ENCODE measurements at regions not wholly inside any gene's neighbourhood (a gene's known extent, or its start where the extent isn't known, plus 50 kb on each side); places are given as distances from the start of the nearest gene placed in this dataset.

DNA sequence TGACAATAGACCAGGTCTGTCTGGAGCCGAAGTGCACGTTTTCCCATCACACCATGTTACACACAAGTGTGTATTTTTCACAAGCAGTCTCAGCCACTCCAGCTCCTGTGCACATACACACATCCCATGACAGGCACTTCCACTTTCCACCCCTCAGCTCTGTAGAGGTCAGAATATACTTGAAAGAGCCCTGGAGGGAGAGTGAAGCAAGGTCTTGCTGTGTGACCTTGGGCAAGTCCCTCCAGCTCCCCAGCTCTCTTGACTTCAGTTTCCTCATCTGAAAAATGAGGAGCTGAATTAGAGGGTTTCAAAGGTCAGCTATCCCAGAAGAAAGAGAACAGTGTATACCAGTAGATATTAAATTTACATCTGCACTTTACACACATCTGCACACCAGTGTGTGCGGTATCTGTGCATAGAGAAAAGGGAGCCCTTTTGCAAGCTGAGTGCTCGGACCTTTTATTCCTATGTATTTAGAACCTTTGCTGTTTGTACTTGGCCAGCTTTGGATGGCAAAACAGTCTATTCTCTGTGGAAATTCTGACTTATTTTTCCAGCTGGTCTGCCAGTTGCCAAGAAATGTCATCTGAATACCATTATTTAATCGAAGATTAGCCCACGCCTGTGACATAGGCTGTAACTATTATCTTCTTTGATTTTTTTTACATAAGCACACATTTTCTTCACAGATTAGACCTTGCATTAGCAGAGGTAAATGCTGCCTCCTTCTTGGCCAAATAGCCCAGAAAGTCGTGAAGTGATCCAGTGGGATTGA is 528.0 kb downstream of the BNC2 start:
- Histone ChIP-seq H2AFZ (ENCODE audit: low read depth) (no peak overlapping the region), H3K4me3 (IDR thresholded peaks at IDR 0.05; ENCODE audit: insufficient read depth, low read depth, low read length) (no peak overlapping the region), H3K79me2 (ENCODE audit: insufficient read depth, low read depth) (no peaks in the 10 kb centered on the region), H4K20me1 (ENCODE audit: insufficient read depth) (no peaks in the 10 kb centered on the region), H3K9ac (no peak overlapping the region), H3K27me3 (ENCODE audit: insufficient read depth, low read depth) (no peaks in the 10 kb centered on the region), H3K4me2 (no peak overlapping the region), H3K27ac (no peak overlapping the region), H3K4me1 (ENCODE audit: low read depth, poor library complexity, severe bottlenecking) (no peaks in the 10 kb centered on the region), H3K36me3 (ENCODE audit: insufficient read depth) (no peaks in the 10 kb centered on the region)
- TF ChIP-seq, protein P1, sequence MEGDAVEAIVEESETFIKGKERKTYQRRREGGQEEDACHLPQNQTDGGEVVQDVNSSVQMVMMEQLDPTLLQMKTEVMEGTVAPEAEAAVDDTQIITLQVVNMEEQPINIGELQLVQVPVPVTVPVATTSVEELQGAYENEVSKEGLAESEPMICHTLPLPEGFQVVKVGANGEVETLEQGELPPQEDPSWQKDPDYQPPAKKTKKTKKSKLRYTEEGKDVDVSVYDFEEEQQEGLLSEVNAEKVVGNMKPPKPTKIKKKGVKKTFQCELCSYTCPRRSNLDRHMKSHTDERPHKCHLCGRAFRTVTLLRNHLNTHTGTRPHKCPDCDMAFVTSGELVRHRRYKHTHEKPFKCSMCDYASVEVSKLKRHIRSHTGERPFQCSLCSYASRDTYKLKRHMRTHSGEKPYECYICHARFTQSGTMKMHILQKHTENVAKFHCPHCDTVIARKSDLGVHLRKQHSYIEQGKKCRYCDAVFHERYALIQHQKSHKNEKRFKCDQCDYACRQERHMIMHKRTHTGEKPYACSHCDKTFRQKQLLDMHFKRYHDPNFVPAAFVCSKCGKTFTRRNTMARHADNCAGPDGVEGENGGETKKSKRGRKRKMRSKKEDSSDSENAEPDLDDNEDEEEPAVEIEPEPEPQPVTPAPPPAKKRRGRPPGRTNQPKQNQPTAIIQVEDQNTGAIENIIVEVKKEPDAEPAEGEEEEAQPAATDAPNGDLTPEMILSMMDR (conservative IDR thresholded peaks at IDR 0.05; ENCODE audit: low read depth, low read length): no peak

DNA sequence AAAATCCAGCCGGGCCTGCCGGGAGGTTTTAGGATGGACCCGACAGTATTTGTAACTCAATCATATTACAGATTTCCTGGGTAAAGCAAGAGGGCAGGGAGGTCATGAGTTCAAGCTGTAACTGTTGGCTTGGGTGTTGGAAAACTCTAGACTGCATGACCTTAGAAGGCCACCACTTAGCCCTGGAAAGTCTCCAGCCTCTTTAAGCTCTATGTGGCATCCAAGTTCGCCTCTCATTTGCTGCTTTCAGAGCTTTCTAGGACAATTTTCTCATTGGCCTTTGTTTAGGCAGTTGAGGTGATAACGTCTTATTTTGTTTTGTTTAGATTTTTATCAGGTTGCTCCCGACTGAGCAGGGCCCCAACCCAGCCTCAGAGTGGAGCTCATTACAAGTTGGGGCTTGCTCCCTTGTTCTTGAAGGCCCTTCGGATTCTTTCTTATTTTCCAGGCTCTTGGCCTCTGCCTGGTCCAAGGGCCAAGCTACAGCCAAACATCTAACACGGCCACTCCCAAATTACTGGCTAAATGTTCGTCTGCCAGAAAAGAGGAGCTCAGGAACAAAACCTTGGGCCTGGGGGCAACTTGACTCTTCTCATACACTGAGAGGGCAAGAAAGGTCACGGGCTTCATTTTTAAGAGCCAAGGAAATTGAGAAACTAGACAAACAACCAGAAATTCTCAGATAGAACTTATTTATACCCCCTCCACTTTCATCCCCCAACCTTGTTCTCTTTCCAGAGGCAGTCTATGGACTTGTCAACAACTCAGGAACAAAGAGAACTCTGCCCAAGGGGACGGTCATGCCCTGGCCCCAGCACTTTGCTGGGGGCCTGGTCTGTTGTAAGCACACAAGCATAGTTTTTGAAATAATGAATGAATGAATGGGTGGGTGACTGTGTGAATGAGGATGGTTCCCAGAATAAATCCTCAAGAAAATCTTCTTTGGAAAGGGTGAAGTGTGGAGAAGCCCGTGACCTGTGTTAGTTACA is 526.9 kb downstream of the BNC2 start:
- TF ChIP-seq, protein P1 (conservative IDR thresholded peaks at IDR 0.05; ENCODE audit: low read depth, low read length): no peak
- Histone ChIP-seq H3K27ac (no peak overlapping the region), H3K27me3 (ENCODE audit: insufficient read depth, low read depth) (no peaks in the 10 kb centered on the region), H2AFZ (ENCODE audit: low read depth) (no peak overlapping the region), H3K4me3 (IDR thresholded peaks at IDR 0.05; ENCODE audit: insufficient read depth, low read depth, low read length) (no peak overlapping the region), H3K9ac (no peak overlapping the region), H3K4me2 (no peak overlapping the region), H3K36me3 (ENCODE audit: insufficient read depth) (no peaks in the 10 kb centered on the region), H3K79me2 (ENCODE audit: insufficient read depth, low read depth) (no peaks in the 10 kb centered on the region), H3K4me1 (ENCODE audit: low read depth, poor library complexity, severe bottlenecking) (no peaks in the 10 kb centered on the region), H4K20me1 (ENCODE audit: insufficient read depth) (no peaks in the 10 kb centered on the region)

DNA sequence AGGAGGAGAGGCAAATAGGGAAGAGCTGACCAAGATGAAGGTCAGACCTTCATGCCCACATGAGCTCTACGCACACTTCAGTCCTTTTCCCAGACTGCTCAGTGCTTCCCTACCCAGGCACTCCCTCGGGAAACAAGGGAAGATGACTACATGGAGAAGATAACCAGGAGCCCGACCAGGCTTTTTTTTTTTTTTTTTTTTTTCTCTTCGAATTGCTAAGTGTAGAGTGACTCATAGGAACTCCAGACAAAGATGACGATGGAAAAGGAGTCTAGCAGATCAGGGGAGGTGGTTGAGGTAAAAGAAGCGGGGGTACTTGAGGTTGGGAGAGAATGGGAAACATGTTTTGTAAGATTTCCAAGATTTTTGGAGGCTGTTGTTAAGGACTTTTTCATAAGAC is 526.1 kb downstream of the BNC2 start:
- TF ChIP-seq, protein P1 (conservative IDR thresholded peaks at IDR 0.05; ENCODE audit: low read depth, low read length): no peak
- Histone ChIP-seq H2AFZ (ENCODE audit: low read depth) (no peak overlapping the region), H3K4me2 (no peak overlapping the region), H3K36me3 (ENCODE audit: insufficient read depth) (no peaks in the 10 kb centered on the region), H3K79me2 (ENCODE audit: insufficient read depth, low read depth) (no peaks in the 10 kb centered on the region), H3K9ac (no peak overlapping the region), H3K27ac (no peak overlapping the region), H3K27me3 (ENCODE audit: insufficient read depth, low read depth) (no peaks in the 10 kb centered on the region), H3K4me3 (IDR thresholded peaks at IDR 0.05; ENCODE audit: insufficient read depth, low read depth, low read length) (no peak overlapping the region), H4K20me1 (ENCODE audit: insufficient read depth) (no peaks in the 10 kb centered on the region), H3K4me1 (ENCODE audit: low read depth, poor library complexity, severe bottlenecking) (no peaks in the 10 kb centered on the region)

DNA sequence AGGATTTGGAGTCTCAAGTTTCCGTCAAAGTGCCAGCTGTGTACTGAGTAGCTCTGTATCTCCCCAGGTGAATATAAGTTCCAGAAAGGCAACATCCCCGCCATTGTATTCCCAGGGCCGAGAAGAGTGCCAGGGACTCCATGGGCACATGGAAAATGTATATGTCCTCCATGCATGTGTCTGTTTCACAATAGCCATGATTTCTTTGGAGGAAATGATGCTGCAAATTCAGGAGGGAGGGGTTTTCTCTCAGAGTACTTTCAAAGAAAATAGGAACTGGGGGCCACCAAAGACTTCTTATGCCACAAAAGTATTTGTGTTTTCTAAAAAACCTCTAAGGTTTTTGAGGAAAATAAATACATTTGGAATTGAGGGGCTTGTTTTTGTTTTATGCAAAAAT is 524.6 kb downstream of the BNC2 start:
- H4K20me1 ChIP-seq (ENCODE audit: insufficient read depth): no peaks in the 10 kb centered on the region
- H2AFZ ChIP-seq (ENCODE audit: low read depth): no peak overlapping the region
- no peaks in the 10 kb centered on the region for H3K79me2 ChIP-seq (ENCODE audit: insufficient read depth, low read depth)
- no peaks in the 10 kb centered on the region for H3K27me3 ChIP-seq (ENCODE audit: insufficient read depth, low read depth)
- no peak overlapping the region for H3K9ac ChIP-seq
- H3K4me2 ChIP-seq: no peak overlapping the region
- no peaks in the 10 kb centered on the region for H3K4me1 ChIP-seq (ENCODE audit: low read depth, poor library complexity, severe bottlenecking)
- no peak overlapping the region for H3K27ac ChIP-seq
- TF ChIP-seq, protein P1 (conservative IDR thresholded peaks at IDR 0.05; ENCODE audit: low read depth, low read length): no peak
- no peak overlapping the region for H3K4me3 ChIP-seq (IDR thresholded peaks at IDR 0.05; ENCODE audit: insufficient read depth, low read depth, low read length)
- no peaks in the 10 kb centered on the region for H3K36me3 ChIP-seq (ENCODE audit: insufficient read depth)

All from KMS-11 (cell line).